Muscle of arm (tissue), 1 donor: ENCODE measurements at regions not wholly inside any gene's neighbourhood (a gene's known extent, or its start where the extent isn't known, plus 50 kb on each side); places are given as distances from the start of the nearest gene placed in this dataset.
"Not testable (repeated sequence)": the region's sequence is repeated elsewhere in the genome, so short reads cannot be mapped to it uniquely, and the experiment has no call there.

Experiments
- DNase-seq: peaks from one replicate; pipeline ENCODE4 v3.0.0-alpha.2; 2013

- DNase-seq: no peak
Measured at GRCh38 chr6:67219346-67219745, 1415.7 kb upstream of the ADGRB3 start.

GRCh38 chr6:67212584-67212983 is 1422.5 kb upstream of the ADGRB3 start:
- no peak for DNase-seq

GRCh38 chr6:67210450-67210849 is 1424.6 kb upstream of the ADGRB3 start:
- no peak for DNase-seq

GRCh38 chr6:67201563-67201962 is 1433.5 kb upstream of the ADGRB3 start:
- DNase-seq: no peak

- DNase-seq: no peak
Measured at GRCh38 chr6:67200626-67201403, 1434.3 kb upstream of the ADGRB3 start.

- no peak for DNase-seq
Measured at GRCh38 chr6:67199425-67199824, 1435.7 kb upstream of the ADGRB3 start.

GRCh38 chr6:67190733-67191132 is 1444.3 kb upstream of the ADGRB3 start:
- DNase-seq: no peak

GRCh38 chr6:67184405-67184804 is 1450.7 kb upstream of the ADGRB3 start:
- DNase-seq: no peak

GRCh38 chr6:67175101-67175500 is 1460.0 kb upstream of the ADGRB3 start:
- no peak for DNase-seq

- DNase-seq: no peak
Measured at GRCh38 chr6:67165606-67166005, 1458.6 kb upstream of the EYS start.

- DNase-seq: no peak
Measured at GRCh38 chr6:67160820-67161219, 1453.8 kb upstream of the EYS start.

- DNase-seq: no peak
Measured at GRCh38 chr6:67141005-67141404, 1434.0 kb upstream of the EYS start.

- DNase-seq: no peak
Measured at GRCh38 chr6:67133973-67134372, 1426.9 kb upstream of the EYS start.

- no peak for DNase-seq
Measured at GRCh38 chr6:67131827-67132226, 1424.8 kb upstream of the EYS start.

GRCh38 chr6:67129780-67130179 is 1422.8 kb upstream of the EYS start:
- DNase-seq: no peak

GRCh38 chr6:67127041-67127440 is 1420.0 kb upstream of the EYS start:
- no peak for DNase-seq

GRCh38 chr6:67121115-67121514 is 1414.1 kb upstream of the EYS start:
- no peak for DNase-seq

- no peak for DNase-seq
Measured at GRCh38 chr6:67112120-67112519, 1405.1 kb upstream of the EYS start.

- no peak for DNase-seq
Measured at GRCh38 chr6:67102743-67103142, 1395.7 kb upstream of the EYS start.

GRCh38 chr6:67095618-67096226 is 1388.7 kb upstream of the EYS start:
- DNase-seq: not testable (repeated sequence)

- DNase-seq: no peak
Measured at GRCh38 chr6:67094431-67094946, 1387.5 kb upstream of the EYS start.

GRCh38 chr6:67073938-67074337 is 1366.9 kb upstream of the EYS start:
- DNase-seq: no peak

- no peak for DNase-seq
Measured at GRCh38 chr6:67068781-67069180, 1361.8 kb upstream of the EYS start.

GRCh38 chr6:67064323-67064722 is 1357.3 kb upstream of the EYS start:
- no peak for DNase-seq
